Right renal cortex interstitium (tissue), 3 donors: ENCODE measurements at regions not wholly inside any gene's neighbourhood (a gene's known extent, or its start where the extent isn't known, plus 50 kb on each side); places are given as distances from the start of the nearest gene placed in this dataset.
"Not testable (repeated sequence)": the region's sequence is repeated elsewhere in the genome, so short reads cannot be mapped to it uniquely, and the experiment has no call there.

Experiments used
- DNase-seq, 3 donors: peaks; one replicate each; pipeline ENCODE4 v3.0.0-alpha.2; 2013; ENCODE audit warnings: low read depth in 3 of 3, low spot score in 2 of 3

GRCh38 chr14:30153717-30154116 is 226.1 kb upstream of the PRKD1 start:
- no peak for DNase-seq

DNA sequence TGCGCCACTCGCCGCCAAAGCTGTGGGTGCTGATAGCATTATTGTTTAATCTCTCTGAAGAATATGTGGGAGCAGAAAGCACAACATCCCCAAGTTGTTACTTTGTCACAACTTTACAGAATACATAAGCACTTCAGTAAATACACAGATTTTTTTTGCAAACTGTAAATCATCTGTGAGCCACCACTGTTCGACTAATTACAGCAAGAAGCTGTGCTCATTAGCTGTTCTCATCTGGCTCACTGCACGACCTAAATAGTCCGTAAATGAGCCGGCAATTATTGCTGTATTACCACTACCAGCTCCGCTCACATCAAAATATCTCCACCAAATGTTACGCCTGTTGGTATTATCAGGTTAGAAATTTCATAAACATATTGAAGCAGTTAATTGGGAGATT is 228.9 kb upstream of the PRKD1 start:
- no peak for DNase-seq

DNA sequence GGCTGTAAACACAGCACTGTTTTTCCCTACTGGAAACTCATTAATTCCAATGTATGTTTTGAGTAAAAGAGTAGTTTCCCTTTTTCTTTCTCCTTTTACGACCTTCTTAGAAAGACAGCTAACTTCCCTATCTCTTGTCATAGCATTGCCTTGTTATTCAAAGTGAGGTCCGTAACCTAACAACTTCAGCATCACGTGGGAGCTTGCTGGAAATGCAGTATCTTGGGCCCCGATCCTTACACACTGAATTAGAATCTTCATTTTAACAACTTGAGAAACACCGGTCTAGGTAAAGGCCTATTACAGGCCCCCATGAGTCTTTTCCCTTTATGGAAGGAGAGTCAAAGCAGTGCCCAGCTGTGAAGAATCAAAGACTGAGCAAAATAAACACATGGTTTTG is 230.7 kb upstream of the PRKD1 start:
- no peak for DNase-seq

DNA sequence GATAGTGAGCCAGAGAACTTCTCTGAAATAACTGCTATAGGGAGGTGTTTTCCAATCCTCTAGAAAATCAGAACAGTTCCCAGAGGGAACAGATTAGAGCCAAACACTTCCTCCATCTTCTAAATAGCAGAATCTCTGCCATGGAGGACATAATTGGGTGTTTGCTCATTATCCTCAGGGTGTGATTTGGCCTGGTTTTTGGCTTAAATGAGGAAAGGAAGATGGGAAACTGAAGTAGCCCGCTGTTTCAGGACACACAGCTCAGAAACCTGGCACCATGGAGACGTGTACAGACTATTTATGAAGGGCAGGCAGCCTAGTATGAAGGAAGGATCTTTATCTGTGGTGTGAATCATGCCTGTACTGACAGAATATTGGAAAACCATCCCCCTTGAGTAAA is 231.7 kb upstream of the PRKD1 start:
- DNase-seq, result no peak

GRCh38 chr14:30160608-30161007 is 233.0 kb upstream of the PRKD1 start:
- no peak for DNase-seq

- no peak for DNase-seq
These were observed 234.4 kb upstream of the PRKD1 start for GRCh38 chr14:30162066-30162465.

- DNase-seq, result no peak
These were observed 237.6 kb upstream of the PRKD1 start for GRCh38 chr14:30165255-30165654.

DNA sequence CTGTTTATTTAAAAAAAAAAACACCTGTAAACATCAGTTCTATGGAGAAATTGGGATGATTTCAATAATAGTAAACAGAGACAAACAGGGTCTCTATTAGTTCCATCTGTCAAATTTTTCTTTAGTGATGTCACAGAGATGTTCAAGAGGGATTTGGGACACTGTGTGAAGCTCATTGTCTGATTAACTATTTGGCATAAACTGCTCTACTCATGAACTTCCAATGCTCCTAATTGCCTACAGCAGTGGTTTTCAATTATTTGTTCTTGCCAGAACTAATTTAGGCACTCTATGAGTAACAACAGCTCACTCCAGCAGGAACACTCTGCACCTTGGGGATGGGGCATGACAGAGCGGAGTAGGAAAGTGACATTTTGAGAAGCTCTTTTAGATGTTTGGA is 250.1 kb upstream of the PRKD1 start:
- DNase-seq, result no peak

- no peak for DNase-seq
These were observed 251.9 kb upstream of the PRKD1 start for GRCh38 chr14:30179381-30180130.

- DNase-seq, result no peak
These were observed 252.6 kb upstream of the PRKD1 start for GRCh38 chr14:30180219-30180618.

DNA sequence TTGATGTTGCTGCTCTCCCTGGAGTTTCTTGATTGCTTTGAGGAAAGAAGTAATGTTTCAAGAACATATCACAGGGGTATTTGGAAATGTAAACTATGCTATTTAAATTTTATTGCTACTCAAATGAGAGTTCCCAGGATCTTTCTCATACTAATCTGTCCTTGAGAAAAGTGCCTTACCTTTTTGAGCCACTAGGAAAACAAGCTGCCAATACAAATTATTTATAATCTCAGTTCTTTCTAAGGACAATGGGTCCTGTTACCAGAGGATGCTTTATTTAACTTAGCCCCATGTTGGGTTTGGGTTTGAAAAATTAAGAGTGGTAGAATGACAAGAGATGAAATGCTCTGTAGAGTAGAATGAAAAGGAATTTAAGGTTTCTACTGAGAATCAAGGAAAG is 258.2 kb upstream of the PRKD1 start:
- DNase-seq, result no peak

DNA sequence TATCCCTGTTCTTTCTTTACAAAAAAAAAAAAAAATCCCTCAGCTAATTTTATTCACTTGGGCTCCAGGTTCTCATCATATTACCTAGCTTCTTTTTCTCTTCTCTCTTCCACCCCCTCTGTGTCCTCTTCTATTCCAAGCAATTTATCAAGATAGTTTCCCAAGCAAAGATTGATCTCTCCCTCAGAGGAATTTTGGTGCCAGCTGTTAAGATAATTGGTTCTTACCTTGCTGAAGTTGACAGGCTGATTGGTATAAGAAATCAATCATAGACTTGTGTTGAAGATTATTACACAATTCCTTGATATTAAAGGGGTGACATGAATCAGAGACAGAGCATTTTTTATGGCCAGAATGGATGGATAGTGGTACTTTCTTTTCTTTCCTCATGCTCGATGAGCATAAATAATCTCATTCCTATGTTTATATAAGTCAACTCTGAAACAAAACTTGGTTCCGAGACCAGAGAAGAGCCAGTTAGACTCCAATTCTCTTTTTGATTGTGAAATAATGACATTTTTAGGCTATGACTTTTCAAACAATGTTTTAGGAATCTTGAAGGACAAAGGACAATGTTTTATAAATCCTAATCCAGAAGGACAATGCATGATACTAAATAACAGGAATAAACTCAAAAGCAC is 264.1 kb upstream of the PRKD1 start:
- no peak for DNase-seq

DNA sequence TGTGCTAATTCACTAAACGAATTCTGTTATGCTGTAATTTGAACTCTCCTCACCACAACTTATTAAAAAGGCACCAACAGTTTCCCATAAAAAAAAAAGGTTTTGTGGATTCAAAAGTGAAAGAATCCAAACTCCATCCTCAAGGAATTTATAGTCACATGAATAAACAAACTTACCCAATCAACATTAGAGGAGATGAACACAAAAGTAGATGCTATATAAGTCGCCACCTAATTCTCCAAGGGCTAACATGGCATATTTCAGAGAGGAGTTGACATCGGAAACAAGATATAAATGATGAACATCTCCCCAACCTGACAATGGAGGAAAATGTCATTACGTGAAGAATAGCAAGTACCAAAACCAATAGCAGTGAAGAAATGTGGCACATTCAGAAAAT is 265.5 kb upstream of the PRKD1 start:
- DNase-seq, result no peak

DNA sequence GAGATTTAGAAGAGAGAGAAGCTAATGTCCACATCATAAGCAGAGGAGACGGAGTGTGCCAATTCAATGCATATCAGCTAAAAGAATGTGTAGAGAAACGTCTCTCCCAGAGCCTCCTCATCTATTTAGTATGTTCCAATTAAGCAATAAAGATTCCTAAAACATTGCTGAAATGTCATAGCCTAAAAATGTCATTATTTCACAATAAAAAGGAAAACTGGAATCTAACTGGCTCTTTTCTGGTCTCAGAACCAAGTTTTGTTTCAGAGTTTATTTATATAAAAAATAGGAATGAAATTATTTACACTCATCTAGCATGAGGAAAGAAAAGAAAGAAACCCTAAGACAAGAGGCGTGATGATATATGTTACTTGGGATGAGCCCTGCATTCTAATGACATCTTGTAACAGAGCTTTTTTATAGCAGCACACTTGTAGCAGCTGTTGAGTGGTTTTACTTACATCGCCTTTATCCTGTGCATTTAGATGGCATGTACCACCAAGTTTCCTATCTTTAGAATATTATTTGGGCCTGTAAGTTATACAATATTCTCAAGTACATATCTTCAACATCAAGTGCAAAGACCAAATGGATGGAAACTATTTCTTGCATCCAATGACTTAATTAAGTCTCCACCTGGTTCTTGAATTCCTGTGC is 266.3 kb upstream of the PRKD1 start:
- DNase-seq, result no peak

- DNase-seq, result no peak
These were observed 267.1 kb upstream of the PRKD1 start for GRCh38 chr14:30194741-30195148.

GRCh38 chr14:30195941-30196340 is 268.3 kb upstream of the PRKD1 start:
- no peak for DNase-seq

DNA sequence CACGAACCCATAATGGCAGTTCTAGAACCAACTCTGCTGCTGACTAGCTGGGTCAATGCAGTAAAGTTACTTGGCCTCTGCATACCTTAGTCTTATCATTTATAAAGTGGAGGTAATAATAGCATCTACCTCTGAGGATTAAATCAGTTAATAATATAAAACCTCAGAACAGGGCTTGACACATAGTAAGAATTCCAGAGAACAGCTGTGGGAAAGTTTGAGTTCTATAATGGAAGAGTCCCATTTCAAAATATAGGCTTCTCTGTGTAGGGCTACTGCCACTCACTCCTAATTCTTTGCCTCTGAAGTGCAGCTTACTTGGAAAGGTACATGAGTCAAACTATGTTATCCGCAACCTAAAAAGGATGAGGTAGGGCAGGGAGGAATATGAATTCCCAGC is 269.2 kb upstream of the PRKD1 start:
- no peak for DNase-seq

GRCh38 chr14:30198720-30199119 is 271.1 kb upstream of the PRKD1 start:
- DNase-seq, result not testable (repeated sequence)

DNA sequence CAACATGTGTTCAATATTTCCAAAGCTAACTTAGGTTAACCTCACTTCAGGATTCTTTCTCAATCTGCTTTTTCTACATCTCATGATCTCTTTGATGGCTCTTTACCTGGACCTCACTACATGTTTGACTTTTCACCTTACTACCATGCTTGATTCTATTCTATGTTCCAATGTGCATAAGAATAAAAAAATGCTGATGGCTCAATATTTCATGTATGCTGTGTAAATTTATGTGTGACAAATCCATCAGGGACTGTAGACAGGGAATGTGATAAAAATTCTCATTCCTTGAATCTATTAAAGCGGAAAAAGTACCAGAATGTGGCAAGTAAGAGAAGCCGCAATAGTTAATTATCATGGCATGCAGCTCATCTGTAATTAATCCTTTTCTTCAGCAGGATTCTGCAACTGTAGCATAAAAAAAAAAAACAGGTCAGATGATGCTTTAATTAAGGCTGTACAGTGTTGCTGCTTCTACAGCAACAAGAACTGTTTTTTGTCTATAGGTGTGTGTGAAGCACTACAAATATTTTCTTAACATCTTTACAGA is 276.9 kb upstream of the PRKD1 start:
- no peak for DNase-seq

DNA sequence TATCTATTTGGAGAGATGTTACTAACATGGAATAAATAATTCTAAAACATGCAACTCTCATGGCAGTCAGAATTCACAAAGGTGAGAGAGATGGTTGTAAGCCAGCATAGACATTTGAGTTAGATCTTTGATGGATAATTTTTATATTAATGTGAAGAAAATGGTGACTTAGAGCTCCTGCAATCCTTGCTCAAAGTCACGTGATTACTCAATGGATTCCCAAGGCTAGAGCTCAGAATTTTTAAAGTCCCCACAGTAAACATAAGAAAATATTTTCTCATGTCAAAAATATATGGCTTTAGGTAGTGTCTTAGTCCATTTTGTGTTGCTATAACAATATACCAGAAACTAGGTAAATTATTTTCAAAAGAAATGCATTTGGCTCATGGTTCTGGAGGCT is 281.5 kb upstream of the PRKD1 start:
- no peak for DNase-seq

DNA sequence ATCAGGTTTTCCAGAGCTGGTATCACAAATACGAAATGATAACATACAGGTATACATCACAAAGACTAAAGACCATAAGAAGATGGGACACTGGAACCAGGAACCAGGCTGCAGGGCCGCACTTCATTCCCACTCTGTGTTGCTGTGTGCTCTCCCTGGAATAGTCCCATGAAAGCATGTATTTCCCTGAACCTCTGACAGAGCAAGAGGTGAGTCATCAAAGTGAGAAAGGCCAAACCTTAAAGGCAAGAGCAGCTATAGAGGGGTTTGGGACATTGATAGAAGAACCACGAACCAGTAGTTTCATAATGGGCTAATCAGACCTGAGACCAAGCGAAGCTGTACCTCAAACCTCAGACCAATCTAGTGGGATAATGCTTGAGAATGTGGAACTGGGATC is 283.0 kb upstream of the PRKD1 start:
- DNase-seq, result no peak

DNA sequence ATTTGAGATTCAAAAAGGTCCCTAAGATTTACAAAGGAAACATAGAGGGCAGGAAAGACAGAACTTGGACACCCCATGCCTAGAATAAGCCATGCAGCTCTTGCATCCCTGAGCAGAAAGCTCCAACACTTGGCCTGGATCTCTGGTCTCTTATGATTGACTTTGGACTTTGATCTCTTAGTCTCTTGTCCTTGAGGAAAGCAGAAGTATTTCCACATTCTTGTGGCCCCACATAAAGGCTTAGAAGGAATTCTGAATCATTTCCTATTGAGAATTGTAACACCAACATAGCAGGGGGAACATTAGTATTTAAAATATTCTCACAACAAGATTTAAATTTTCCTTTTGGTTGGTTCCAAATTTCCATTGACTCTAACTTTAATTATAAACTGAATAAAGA is 283.7 kb upstream of the PRKD1 start:
- DNase-seq, result no peak
